Neural progenitor cell (in vitro differentiated cells): ENCODE measurements at regions not wholly inside any gene's neighbourhood (a gene's known extent, or its start where the extent isn't known, plus 50 kb on each side); places are given as distances from the start of the nearest gene placed in this dataset.

Source experiments
- CTCF ChIP-seq: fragments of 200-600 bp; sonication (generic); IDR thresholded peaks from 2 replicates; pipeline ENCODE4 v1.5.1; 2017; ENCODE audit warnings: antibody characterized with exemption, mild to moderate bottlenecking
- EZH2 ChIP-seq: fragments of 200-600 bp; sonication (generic); IDR thresholded peaks from 2 replicates; pipeline ENCODE4 v1.6.1; 2017; ENCODE audit warnings: antibody characterized with exemption, mild to moderate bottlenecking, moderate library complexity

- TF ChIP-seq CTCF = no peak
- TF ChIP-seq EZH2 = no peak
Observed at GRCh38 chr3:117995842-117996437, 1038.7 kb downstream of the IGSF11 start.
